ENCODE measurements at regions not wholly inside any gene's neighbourhood (a gene's known extent, or its start where the extent isn't known, plus 50 kb on each side); places are given as distances from the start of the nearest gene placed in this dataset.

DNA sequence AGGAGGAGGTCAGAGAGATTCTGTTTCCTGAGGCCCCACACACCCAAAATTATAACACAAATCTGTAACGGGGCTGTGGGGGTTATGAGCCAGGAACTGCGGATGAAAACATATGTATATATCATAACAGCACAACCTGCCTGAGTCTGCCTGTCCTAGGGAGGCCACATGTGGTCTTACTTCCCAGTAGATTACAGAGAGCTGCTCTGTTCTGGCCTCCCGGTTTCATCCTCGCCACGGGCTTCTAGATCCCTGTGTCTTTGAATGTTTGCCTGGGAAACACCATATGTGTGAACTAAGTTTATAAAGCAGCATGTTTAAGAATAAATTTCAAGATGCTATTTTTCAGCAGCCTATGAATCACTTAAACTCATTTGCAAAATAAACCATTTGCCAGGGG, 124.0 kb downstream of the TMEM200C start:
- no peak overlapping the region for H3K27ac ChIP-seq (ENCODE audit: control insufficient read depth, insufficient read depth, low read length)
- no peak overlapping the region for H3K9ac ChIP-seq (ENCODE audit: control insufficient read depth, extremely low read depth, insufficient read depth, low read length)
- no peaks in the 10 kb centered on the region for H3K27me3 ChIP-seq (ENCODE audit: control insufficient read depth, extremely low read depth, insufficient read depth, low read length)
- H3K9me3 ChIP-seq (ENCODE audit: control insufficient read depth, low read depth, low read length), result no peaks in the 10 kb centered on the region
- H3K4me3 ChIP-seq (ENCODE audit: control insufficient read depth in 2 of 3, extremely low read depth in 1 of 3, insufficient read depth in 2 of 3, low read depth in 1 of 3, low read length in 3 of 3), result no peak overlapping the region
- H4K20me1 ChIP-seq (ENCODE audit: control insufficient read depth, extremely low read depth, insufficient read depth, low read length), result no peaks in the 10 kb centered on the region
- DNase-seq (ENCODE audit: low read depth, low spot score) (no peak), FAIRE-seq (no peak)
- dilution Hi-C loops (cut with MboI; ENCODE audit: extremely low pct_ligation_motif_present, low sequenced_read_pairs), result no loop called here
- H3K4me1 ChIP-seq (ENCODE audit: control insufficient read depth, extremely low read depth, insufficient read depth, low read length), result no peaks in the 10 kb centered on the region
- no peaks in the 10 kb centered on the region for H3K9me1 ChIP-seq (ENCODE audit: control insufficient read depth, extremely low read depth, insufficient read depth, low read length)
- H3K4me2 ChIP-seq (ENCODE audit: control insufficient read depth, extremely low read depth, insufficient read depth, low read depth, low read length), result no peak overlapping the region
- no peaks in the 10 kb centered on the region for H3K36me3 ChIP-seq (ENCODE audit: control insufficient read depth in 2 of 2, extremely low read depth in 1 of 2, insufficient read depth in 2 of 2, low read length in 2 of 2)
- TF ChIP-seq EZH2 (IDR thresholded peaks at IDR 0.05; ENCODE audit: low read length), result no peak
- TF ChIP-seq, protein P1, sequence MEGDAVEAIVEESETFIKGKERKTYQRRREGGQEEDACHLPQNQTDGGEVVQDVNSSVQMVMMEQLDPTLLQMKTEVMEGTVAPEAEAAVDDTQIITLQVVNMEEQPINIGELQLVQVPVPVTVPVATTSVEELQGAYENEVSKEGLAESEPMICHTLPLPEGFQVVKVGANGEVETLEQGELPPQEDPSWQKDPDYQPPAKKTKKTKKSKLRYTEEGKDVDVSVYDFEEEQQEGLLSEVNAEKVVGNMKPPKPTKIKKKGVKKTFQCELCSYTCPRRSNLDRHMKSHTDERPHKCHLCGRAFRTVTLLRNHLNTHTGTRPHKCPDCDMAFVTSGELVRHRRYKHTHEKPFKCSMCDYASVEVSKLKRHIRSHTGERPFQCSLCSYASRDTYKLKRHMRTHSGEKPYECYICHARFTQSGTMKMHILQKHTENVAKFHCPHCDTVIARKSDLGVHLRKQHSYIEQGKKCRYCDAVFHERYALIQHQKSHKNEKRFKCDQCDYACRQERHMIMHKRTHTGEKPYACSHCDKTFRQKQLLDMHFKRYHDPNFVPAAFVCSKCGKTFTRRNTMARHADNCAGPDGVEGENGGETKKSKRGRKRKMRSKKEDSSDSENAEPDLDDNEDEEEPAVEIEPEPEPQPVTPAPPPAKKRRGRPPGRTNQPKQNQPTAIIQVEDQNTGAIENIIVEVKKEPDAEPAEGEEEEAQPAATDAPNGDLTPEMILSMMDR (optimal IDR thresholded peaks at IDR 0.05 in 1 of 3, IDR thresholded peaks at IDR 0.05 in 1 of 3, conservative IDR thresholded peaks at IDR 0.05 in 1 of 3; ENCODE audit: extremely low read depth in 1 of 3, insufficient read depth in 2 of 3, low read length in 3 of 3), result no peak
- no peaks in the 10 kb centered on the region for H3K79me2 ChIP-seq (ENCODE audit: control insufficient read depth, insufficient read depth, low read length)
- no peak overlapping the region for H2AFZ ChIP-seq (ENCODE audit: control insufficient read depth, low read length)

DNA sequence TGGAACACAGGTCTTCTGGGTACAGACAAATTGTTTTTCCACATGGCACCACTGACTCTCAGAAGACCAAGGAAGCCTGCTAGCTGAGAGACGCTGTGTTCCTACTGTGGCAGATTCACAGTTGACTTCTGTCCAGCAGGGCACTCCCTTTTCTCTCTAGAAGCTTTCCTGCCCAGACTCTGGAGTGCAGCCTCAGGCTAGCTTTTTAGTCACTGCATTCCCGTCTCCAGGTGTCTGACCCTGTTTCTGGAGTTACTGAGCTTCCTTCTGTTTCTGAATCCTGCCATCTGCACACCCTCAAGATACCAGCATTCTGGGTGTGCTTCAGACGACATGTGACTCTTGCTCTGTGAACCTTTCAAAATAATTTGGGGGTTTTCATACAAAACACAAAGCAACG, 125.1 kb downstream of the TMEM200C start:
- DNase-seq (ENCODE audit: low read depth, low spot score), result no peak
- no peak for FAIRE-seq
- Histone ChIP-seq H2AFZ (ENCODE audit: control insufficient read depth, low read length) (no peak overlapping the region), H3K79me2 (ENCODE audit: control insufficient read depth, insufficient read depth, low read length) (no peaks in the 10 kb centered on the region), H3K27ac (ENCODE audit: control insufficient read depth, insufficient read depth, low read length) (no peak overlapping the region), H4K20me1 (ENCODE audit: control insufficient read depth, extremely low read depth, insufficient read depth, low read length) (no peaks in the 10 kb centered on the region), H3K9me3 (ENCODE audit: control insufficient read depth, low read depth, low read length) (no peaks in the 10 kb centered on the region), H3K9me1 (ENCODE audit: control insufficient read depth, extremely low read depth, insufficient read depth, low read length) (no peaks in the 10 kb centered on the region), H3K9ac (ENCODE audit: control insufficient read depth, extremely low read depth, insufficient read depth, low read length) (no peak overlapping the region), H3K4me3 (ENCODE audit: control insufficient read depth in 2 of 3, extremely low read depth in 1 of 3, insufficient read depth in 2 of 3, low read depth in 1 of 3, low read length in 3 of 3) (no peak overlapping the region), H3K4me1 (ENCODE audit: control insufficient read depth, extremely low read depth, insufficient read depth, low read length) (no peaks in the 10 kb centered on the region), H3K36me3 (ENCODE audit: control insufficient read depth in 2 of 2, extremely low read depth in 1 of 2, insufficient read depth in 2 of 2, low read length in 2 of 2) (no peaks in the 10 kb centered on the region), H3K27me3 (ENCODE audit: control insufficient read depth, extremely low read depth, insufficient read depth, low read length) (no peaks in the 10 kb centered on the region), H3K4me2 (ENCODE audit: control insufficient read depth, extremely low read depth, insufficient read depth, low read depth, low read length) (no peak overlapping the region)
- TF ChIP-seq, protein P1 (optimal IDR thresholded peaks at IDR 0.05 in 1 of 3, IDR thresholded peaks at IDR 0.05 in 1 of 3, conservative IDR thresholded peaks at IDR 0.05 in 1 of 3; ENCODE audit: extremely low read depth in 1 of 3, insufficient read depth in 2 of 3, low read length in 3 of 3), result no peak
- no peak for TF ChIP-seq EZH2 (IDR thresholded peaks at IDR 0.05; ENCODE audit: low read length)
- dilution Hi-C loops (cut with MboI; ENCODE audit: extremely low pct_ligation_motif_present, low sequenced_read_pairs), result no loop called here

Data from keratinocyte (primary cell).